22Rv1 (cell line): ENCODE measurements at regions not wholly inside any gene's neighbourhood (a gene's known extent, or its start where the extent isn't known, plus 50 kb on each side); places are given as distances from the start of the nearest gene placed in this dataset.

ENCODE experiments used
- H3K27ac ChIP-seq: fragments of 450-650 bp; 2 replicates; pipeline ENCODE4 v1.5.1; 2017
- ZFX ChIP-seq: fragments of 450-650 bp; IDR thresholded peaks from 2 replicates; pipeline ENCODE4 v1.6.1; 2017; ENCODE audit warnings: antibody characterized with exemption, borderline replicate concordance
- TF ChIP-seq, protein P1 (sequence below): fragments of 450-650 bp; IDR thresholded peaks from 2 replicates; pipeline ENCODE4 v1.5.1; 2017; ENCODE audit warnings: mild to moderate bottlenecking

DNA sequence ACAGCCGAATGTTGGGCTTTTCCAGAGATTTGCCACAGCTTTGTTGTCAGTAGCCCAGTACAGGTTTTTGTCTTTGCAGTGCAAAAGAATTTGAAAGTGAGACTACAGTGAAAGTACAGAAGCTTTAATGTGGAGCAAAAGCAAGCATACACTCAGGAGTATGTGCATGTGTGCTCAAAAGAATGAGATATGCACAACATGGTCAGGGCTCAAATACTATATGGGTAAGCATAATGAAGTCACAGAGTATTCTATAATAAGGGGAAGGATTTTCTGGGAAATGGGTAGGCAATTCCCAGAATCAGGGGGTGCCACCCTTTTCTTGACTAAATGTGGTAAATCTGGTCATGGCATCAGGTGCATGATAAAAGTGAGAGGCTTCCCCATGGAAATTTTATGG is 72.1 kb upstream of the SULT1C3 start:
- no peak overlapping the region for H3K27ac ChIP-seq
- no peak for TF ChIP-seq ZFX
- TF ChIP-seq, protein P1, sequence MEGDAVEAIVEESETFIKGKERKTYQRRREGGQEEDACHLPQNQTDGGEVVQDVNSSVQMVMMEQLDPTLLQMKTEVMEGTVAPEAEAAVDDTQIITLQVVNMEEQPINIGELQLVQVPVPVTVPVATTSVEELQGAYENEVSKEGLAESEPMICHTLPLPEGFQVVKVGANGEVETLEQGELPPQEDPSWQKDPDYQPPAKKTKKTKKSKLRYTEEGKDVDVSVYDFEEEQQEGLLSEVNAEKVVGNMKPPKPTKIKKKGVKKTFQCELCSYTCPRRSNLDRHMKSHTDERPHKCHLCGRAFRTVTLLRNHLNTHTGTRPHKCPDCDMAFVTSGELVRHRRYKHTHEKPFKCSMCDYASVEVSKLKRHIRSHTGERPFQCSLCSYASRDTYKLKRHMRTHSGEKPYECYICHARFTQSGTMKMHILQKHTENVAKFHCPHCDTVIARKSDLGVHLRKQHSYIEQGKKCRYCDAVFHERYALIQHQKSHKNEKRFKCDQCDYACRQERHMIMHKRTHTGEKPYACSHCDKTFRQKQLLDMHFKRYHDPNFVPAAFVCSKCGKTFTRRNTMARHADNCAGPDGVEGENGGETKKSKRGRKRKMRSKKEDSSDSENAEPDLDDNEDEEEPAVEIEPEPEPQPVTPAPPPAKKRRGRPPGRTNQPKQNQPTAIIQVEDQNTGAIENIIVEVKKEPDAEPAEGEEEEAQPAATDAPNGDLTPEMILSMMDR, result no peak

GRCh38 chr2:108169982-108170625 is 69.7 kb upstream of the SULT1C3 start:
- TF ChIP-seq ZFX, result no peak
- TF ChIP-seq, protein P1, result peak; percentile 70
- H3K27ac ChIP-seq, result no peak overlapping the region

DNA sequence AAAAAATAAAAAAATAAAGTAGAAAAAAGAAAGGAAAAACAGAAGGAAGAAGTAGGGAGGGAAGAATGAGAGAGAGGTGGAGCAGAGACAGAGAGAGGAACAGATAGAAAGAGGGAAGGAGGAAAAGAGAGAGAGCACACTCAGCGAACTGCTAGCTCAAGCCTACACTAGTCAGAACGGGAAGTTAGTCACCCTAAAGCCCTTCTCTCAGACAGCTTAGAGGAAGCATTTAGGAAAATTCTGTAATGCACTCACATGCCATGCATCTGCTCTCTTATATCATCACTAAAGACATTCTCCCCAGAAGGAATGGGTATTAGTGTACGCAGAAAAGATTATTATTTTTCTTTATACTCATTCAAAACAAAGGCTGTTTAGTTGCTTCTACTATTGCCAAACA is 68.1 kb upstream of the SULT1C3 start:
- no peak overlapping the region for H3K27ac ChIP-seq
- TF ChIP-seq, protein P1, result no peak
- no peak for TF ChIP-seq ZFX

DNA sequence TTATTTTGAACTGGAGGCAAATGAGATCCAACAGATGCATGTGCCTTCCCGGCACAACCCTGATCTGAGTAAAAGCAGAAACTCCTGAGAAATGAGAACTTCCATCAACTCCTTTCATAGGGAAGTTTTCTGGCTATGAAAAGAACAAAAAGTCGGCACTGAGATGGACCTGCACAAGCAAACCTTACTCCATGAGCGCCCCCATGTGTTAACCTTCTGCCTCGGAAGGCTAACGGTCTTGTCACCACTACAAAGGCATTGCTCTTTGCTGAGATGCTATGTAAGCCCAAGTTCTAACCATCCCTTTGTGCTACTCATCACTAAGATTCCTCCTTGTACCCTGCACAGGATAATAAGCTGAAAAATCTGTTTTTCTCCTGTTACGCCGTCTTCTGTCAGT is 57.3 kb upstream of the SULT1C3 start:
- no peak overlapping the region for H3K27ac ChIP-seq
- TF ChIP-seq, protein P1, result peak; percentile 53
- no peak for TF ChIP-seq ZFX

- H3K27ac ChIP-seq, result no peak overlapping the region
- TF ChIP-seq ZFX, result no peak
- TF ChIP-seq, protein P1, result peak; percentile 71
These were observed 55.3 kb upstream of the SULT1C3 start for GRCh38 chr2:108184419-108184818.

DNA sequence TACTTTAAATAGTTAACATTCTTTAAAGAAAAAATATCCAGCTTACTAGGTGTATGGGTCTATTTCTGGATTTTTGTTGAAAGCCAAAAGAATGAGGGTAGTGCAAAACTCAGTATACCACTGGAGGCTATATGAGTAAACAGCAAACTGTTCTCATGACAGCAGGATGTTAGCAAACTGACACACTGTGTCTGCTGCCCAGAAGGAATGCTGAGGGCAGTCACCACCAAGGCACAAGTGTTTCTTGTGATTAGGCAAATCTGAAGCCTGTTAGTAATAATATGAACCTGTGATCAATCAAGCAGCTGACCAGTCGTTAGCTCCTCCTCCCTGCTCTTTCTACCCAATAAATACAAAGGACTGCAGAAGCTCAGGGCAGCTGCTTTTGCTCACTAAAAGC is 50.5 kb upstream of the SULT1C3 start:
- no peak overlapping the region for H3K27ac ChIP-seq
- TF ChIP-seq, protein P1, result no peak
- no peak for TF ChIP-seq ZFX
